GM12864 (cell line): ENCODE measurements at regions not wholly inside any gene's neighbourhood (a gene's known extent, or its start where the extent isn't known, plus 50 kb on each side); places are given as distances from the start of the nearest gene placed in this dataset.

Source experiments
- DNase-seq: peaks from one replicate; pipeline ENCODE4 v3.0.0-alpha.2; 2011; ENCODE audit warnings: low read depth
- H3K4me3 ChIP-seq: 2 replicates; pipeline ENCODE4 v1.5.1; 2011; ENCODE audit warnings: mild to moderate bottlenecking, low read depth, low read length, control low read depth
- CTCF ChIP-seq: IDR thresholded peaks from 2 replicates; pipeline ENCODE4 v1.5.1; 2011; ENCODE audit warnings: low read depth, mild to moderate bottlenecking, moderate library complexity, low read length, control low read depth, inconsistent platforms; ENCODE audit errors: missing control alignments

DNA sequence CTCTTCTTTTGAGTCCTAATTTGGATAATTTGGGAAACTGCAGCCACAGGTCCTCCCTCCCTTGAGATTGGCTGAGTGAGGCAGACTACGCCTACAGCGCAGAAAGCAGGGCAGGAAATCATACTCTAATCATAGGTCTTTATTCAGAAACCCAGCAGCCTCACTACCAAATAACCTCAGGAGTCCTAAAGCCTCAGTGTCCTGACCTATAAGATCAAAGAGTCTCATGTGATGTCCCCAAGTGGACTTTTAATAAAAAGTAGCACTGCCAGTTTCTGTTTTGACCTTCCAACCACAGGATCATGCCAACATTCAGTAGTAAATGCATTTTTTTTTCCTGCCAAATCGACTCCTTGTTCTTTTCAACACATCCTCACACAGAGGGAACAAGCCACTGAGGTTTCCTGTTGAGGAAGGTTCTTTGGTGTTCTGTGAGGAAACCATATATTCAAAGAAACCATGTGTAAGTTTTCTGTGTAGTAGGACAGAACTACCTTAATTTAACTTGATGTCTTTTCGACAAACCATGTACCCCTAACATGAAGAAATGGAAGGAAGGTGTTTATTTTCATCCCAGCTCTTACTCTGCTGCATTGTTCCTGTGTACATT, 72.2 kb downstream of the VCPKMT start:
- no peak for DNase-seq
- no peak overlapping the region for H3K4me3 ChIP-seq
- no peak for TF ChIP-seq CTCF

DNA sequence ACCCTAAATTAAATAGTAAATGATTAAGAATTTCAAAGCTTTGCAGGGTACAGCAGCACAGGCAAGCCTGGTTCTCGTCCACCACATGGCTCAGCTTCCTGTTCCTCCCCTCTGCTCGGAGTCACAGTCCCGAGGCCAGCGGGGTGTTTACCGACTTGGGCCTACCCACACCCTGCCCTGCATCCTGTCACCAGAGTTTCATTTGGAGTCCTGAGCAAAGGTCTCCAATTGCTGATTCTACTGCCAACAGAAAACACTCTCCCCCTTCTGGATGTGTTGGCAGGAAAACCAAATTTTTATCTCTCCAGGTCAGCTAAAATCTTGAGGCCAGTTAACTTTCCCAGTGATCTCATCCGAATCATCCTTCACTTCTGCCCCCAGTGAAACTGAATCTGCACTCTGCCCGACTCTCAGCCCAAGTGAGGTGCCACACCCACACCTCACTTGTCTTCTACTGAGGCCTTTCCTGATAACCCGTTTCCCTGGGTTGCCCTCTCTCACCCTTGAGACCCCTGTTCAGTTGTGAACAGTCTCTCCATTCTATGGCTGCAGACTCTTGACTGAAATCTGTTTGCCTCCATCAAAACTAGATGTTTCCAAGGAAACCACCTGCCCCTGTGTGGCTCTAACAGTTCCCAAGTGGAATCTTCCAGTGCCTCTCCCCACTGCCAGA, 71.2 kb downstream of the VCPKMT start:
- TF ChIP-seq CTCF: no peak
- DNase-seq: no peak
- H3K4me3 ChIP-seq: no peak overlapping the region

DNA sequence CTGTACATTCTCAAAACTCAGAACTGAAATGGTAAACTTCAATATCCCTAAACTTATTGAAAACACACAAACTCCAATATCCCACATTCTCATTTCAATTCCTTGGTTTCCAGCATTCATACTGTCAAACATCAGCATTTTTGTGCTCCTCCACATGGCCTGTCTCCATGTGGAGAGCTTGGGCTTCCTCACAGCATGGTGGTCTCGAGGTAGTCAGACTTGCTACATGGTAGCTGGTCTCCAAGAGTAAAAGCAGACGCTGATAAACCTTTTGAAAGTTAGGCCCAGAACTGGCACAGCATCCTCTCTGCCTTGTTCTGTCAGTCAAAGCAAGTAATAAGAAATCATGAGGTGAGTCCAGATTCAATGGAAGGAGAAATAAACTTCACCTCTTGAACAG, 70.5 kb downstream of the VCPKMT start:
- DNase-seq: no peak
- no peak for TF ChIP-seq CTCF
- H3K4me3 ChIP-seq: no peak overlapping the region

- H3K4me3 ChIP-seq: no peak overlapping the region
- TF ChIP-seq CTCF: no peak
- DNase-seq: no peak
Observed at GRCh38 chr14:50047274-50047676, 69.1 kb downstream of the VCPKMT start.

- TF ChIP-seq CTCF: no peak
Observed at GRCh38 chr14:50049093-50049492, 67.3 kb downstream of the VCPKMT start.

DNA sequence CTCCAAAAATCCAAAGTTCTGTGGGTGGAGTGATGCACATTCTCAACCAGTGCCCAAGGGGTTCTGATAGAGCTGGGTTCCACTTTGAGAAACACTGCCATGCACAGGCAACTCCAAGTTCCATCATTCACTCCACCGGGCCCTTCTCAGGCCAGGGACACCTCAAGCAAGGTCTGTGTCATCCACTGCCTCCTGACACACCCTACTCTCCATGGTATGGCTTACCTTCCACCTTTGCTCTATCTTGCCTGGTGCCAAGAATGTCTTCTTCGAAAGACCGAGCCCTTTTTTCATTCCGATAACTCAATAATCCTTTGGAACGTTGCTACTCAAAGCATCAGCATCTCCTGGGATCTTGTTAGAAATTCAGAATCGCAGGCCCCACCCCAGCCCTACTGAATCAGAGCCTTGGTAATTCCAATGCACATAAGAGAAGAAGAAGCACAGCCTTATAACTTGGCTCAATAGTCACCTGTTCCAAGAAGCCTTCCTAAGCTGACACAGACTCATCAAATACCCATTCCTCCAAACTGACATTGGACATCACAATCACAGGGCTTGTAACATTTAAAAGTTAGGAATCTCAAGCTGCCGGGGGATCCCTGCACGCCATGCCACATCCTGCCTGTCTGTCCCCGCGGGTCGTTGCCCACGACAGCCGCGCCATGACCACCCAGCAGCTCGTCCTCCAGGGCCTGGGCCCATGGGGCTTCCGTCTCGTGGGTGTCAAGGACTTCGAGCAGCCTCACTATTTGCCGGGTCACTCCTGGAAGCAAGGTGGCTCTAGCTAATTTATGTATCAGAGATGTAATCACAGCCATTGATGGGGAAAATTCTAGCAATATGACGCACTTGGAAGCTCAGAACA, 66.4 kb downstream of the VCPKMT start:
- no peak for TF ChIP-seq CTCF
- DNase-seq: no peak
- H3K4me3 ChIP-seq: no peak overlapping the region

More at GRCh38 chr14:50049093-50049492, 67.3 kb downstream of the VCPKMT start:
- no peak for DNase-seq
- H3K4me3 ChIP-seq: no peak overlapping the region
